Sigmoid colon (tissue), 6 donors: ENCODE measurements at regions not wholly inside any gene's neighbourhood (a gene's known extent, or its start where the extent isn't known, plus 50 kb on each side); places are given as distances from the start of the nearest gene placed in this dataset.

Experiments
- DNase-seq: peaks from one replicate; pipeline ENCODE4 v3.0.0-alpha.2; 2019
- H3K27ac ChIP-seq, 4 donors: fragments of 200-600 bp; sonication (generic); one replicate each; pipeline ENCODE4 v1.5.1; 2016 to 2019; ENCODE audit warnings: mild to moderate bottlenecking in 1 of 4
- H3K27me3 ChIP-seq, 3 donors: fragments of 200-600 bp; sonication (generic); one replicate each; pipeline ENCODE4 v1.5.1; 2019; ENCODE audit warnings: mild to moderate bottlenecking in 1 of 3
- H3K36me3 ChIP-seq, 4 donors: fragments of 200-600 bp; sonication (generic); one replicate each; pipeline ENCODE4 v1.5.1; 2016 to 2019
- H3K4me1 ChIP-seq, 4 donors: fragments of 200-600 bp; sonication (generic); one replicate each; pipeline ENCODE4 v1.5.1; 2017 to 2019
- H3K4me3 ChIP-seq, 4 donors: fragments of 200-600 bp; sonication (generic); one replicate each; pipeline ENCODE4 v1.5.1; 2017 to 2019; ENCODE audit warnings: mild to moderate bottlenecking in 2 of 4, moderate library complexity in 1 of 4
- H3K9me3 ChIP-seq, 4 donors: fragments of 200-600 bp in 3 of 4; sonication (generic) in 3 of 4; one replicate each; pipeline versions ENCODE4 v1.5.1 to v1.6.1; 2013 to 2019
- CTCF ChIP-seq, 4 experiments: fragments of 450-650 bp in 3 of 4; fragments of 200-600 bp in 1 of 4; IDR thresholded peaks; one replicate each; pipeline ENCODE4 v1.5.1; 2016 to 2019; ENCODE audit warnings: antibody characterized with exemption in 4 of 4, mild to moderate bottlenecking in 3 of 4, moderate library complexity in 2 of 4
- EP300 ChIP-seq, 4 donors: sonication (generic); formaldehyde crosslinking; IDR thresholded peaks; one replicate each; pipeline ENCODE4 v1.6.1; 2017; ENCODE audit warnings: antibody characterized with exemption in 4 of 4
- POLR2A ChIP-seq, 2 donors: fragments of 450-650 bp; IDR thresholded peaks; one replicate each; pipeline ENCODE4 v1.6.1; 2016; ENCODE audit warnings: antibody characterized with exemption in 2 of 2, mild to moderate bottlenecking in 2 of 2, moderate library complexity in 2 of 2
- POLR2AphosphoS5 ChIP-seq, 4 donors: sonication (generic); formaldehyde crosslinking; IDR thresholded peaks; one replicate each; pipeline ENCODE4 v1.6.1; 2017; ENCODE audit warnings: antibody characterized with exemption in 4 of 4
- WGBS, 2 donors: extraction: QIAGEN DNeasy Blood & Tissue Kit; methylation state at CpG; one replicate each; pipeline ENCODE4 v1.1.7; 2013; 5-methylcytosine and 5-hydroxymethylcytosine counted together
- intact Hi-C: fragments of 100-400 bp; cut with DNase I; formaldehyde crosslinking; loops from one replicate; pipeline ENCODE4 v1.15.1; 2023
- donor health status: healthy with polysubstance abuse.
- donor health status: healthy.

- no peak for DNase-seq
- no peak overlapping the region for H3K4me3 ChIP-seq
- no peaks in the 10 kb centered on the region for H3K27me3 ChIP-seq
- intact Hi-C loops = no loop called here
- TF ChIP-seq CTCF (IDR thresholded peaks at IDR 0.05) (no peak), POLR2A (IDR thresholded peaks at IDR 0.05) (no peak), EP300 (IDR thresholded peaks at IDR 0.05) (no peak), POLR2AphosphoS5 (IDR thresholded peaks at IDR 0.05) (no peak)
- no peaks in the 10 kb centered on the region for H3K9me3 ChIP-seq
- H3K4me1 ChIP-seq = no peaks in the 10 kb centered on the region
- no peak overlapping the region for H3K27ac ChIP-seq
- no peaks in the 10 kb centered on the region for H3K36me3 ChIP-seq
These were observed 127.5 kb upstream of the STMND1 start for GRCh38 chr6:16974387-16974673.

GRCh38 chr6:16973545-16974386, 128.1 kb upstream of the STMND1 start:
- Histone ChIP-seq H3K36me3 (no peaks in the 10 kb centered on the region), H3K27ac (no peak overlapping the region), H3K4me1 (no peaks in the 10 kb centered on the region), H3K9me3 (no peaks in the 10 kb centered on the region), H3K4me3 (no peak overlapping the region), H3K27me3 (no peaks in the 10 kb centered on the region)
- WGBS, 2 donors = 79 to 86% methylated on average over 12 of the region's 12 CpGs
- intact Hi-C loops = no loop called here
- TF ChIP-seq EP300 (IDR thresholded peaks at IDR 0.05) (no peak), POLR2AphosphoS5 (IDR thresholded peaks at IDR 0.05) (no peak), POLR2A (IDR thresholded peaks at IDR 0.05) (no peak), CTCF (IDR thresholded peaks at IDR 0.05) (no peak)
- no peak for DNase-seq

- intact Hi-C loops = no loop called here
These were observed 128.8 kb upstream of the STMND1 start for GRCh38 chr6:16973051-16973450.

GRCh38 chr6:16972535-16972934, 129.3 kb upstream of the STMND1 start:
- no peaks in the 10 kb centered on the region for H3K9me3 ChIP-seq
- no peak overlapping the region for H3K27ac ChIP-seq
- intact Hi-C loops = no loop called here
- TF ChIP-seq EP300 (IDR thresholded peaks at IDR 0.05) (no peak), POLR2A (IDR thresholded peaks at IDR 0.05) (no peak), POLR2AphosphoS5 (IDR thresholded peaks at IDR 0.05) (no peak), CTCF (IDR thresholded peaks at IDR 0.05) (no peak)
- H3K4me1 ChIP-seq = no peaks in the 10 kb centered on the region
- H3K4me3 ChIP-seq = no peak overlapping the region
- no peak for DNase-seq
- 83 to 86% methylated on average over 2 of the region's 2 CpGs for WGBS, 2 donors
- no peaks in the 10 kb centered on the region for H3K27me3 ChIP-seq
- no peaks in the 10 kb centered on the region for H3K36me3 ChIP-seq

More at GRCh38 chr6:16973051-16973450, 128.8 kb upstream of the STMND1 start:
- H3K4me3 ChIP-seq = no peak overlapping the region
- H3K27ac ChIP-seq = no peak overlapping the region
- H3K27me3 ChIP-seq = no peaks in the 10 kb centered on the region
- DNase-seq = no peak
- no peak for TF ChIP-seq EP300 (IDR thresholded peaks at IDR 0.05)
- TF ChIP-seq CTCF (IDR thresholded peaks at IDR 0.05) = no peak
- no peak for TF ChIP-seq POLR2A (IDR thresholded peaks at IDR 0.05)
- TF ChIP-seq POLR2AphosphoS5 (IDR thresholded peaks at IDR 0.05) = no peak
- 83 to 86% methylated on average over 5 of the region's 5 CpGs for WGBS, 2 donors
- no peaks in the 10 kb centered on the region for H3K36me3 ChIP-seq
- H3K9me3 ChIP-seq = no peaks in the 10 kb centered on the region
- no peaks in the 10 kb centered on the region for H3K4me1 ChIP-seq
